GM23338 (cell line): ENCODE measurements at regions not wholly inside any gene's neighbourhood (a gene's known extent, or its start where the extent isn't known, plus 50 kb on each side); places are given as distances from the start of the nearest gene placed in this dataset.

Experiments
- EZH2 ChIP-seq: fragments of 200-600 bp; sonication (generic); IDR thresholded peaks from one replicate; pipeline ENCODE4 v1.8.0; 2017; ENCODE audit warnings: antibody characterized with exemption, mild to moderate bottlenecking, low read depth; ENCODE audit not compliant: unreplicated experiment
- EZH2phosphoT487 ChIP-seq: fragments of 200-600 bp; sonication (generic); IDR thresholded peaks from one replicate; pipeline ENCODE4 v1.8.1; 2018; ENCODE audit warnings: antibody characterized with exemption; ENCODE audit not compliant: unreplicated experiment
- POLR2AphosphoS5 ChIP-seq: IDR thresholded peaks from 2 replicates; pipeline ENCODE4 v1.6.1; 2016; ENCODE audit warnings: antibody characterized with exemption, low read depth
- TF ChIP-seq, protein P1 (sequence below), 2 experiments: fragments of 200-600 bp in 1 of 2; sonication (generic) in 1 of 2; conservative IDR thresholded peaks; 2 replicates each; pipeline versions ENCODE4 v1.5.1 to v1.6.1; 2016 to 2017; ENCODE audit warnings: antibody characterized with exemption in 2 of 2, low read depth in 2 of 2, mild to moderate bottlenecking in 2 of 2, moderate library complexity in 1 of 2
- TF ChIP-seq, protein P2 (sequence below): IDR thresholded peaks from one replicate; pipeline ENCODE4 v1.6.1; 2018; ENCODE audit warnings: antibody characterized with exemption; ENCODE audit not compliant: unreplicated experiment

DNA sequence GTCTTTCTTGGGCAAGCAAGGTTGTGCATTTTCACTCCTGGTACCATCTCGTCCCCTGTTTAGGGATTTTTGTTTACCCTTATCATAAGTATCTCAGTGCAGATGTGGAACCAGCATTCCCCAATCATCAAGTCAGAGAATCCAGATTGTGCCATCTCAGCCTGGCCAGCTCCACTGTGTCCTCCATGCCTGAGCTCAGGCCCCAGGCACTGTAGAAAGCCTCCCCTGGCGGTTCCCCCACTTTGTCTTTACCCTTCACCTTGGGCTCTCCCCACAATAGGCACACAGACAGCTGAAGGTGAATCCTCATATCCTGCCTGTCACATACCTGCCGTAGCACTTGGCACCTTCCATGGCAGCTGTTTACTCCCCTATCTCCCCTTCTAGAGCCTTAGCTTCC, 264.7 kb upstream of the NFE2L3 start:
- TF ChIP-seq POLR2AphosphoS5 = no peak
- TF ChIP-seq, protein P1, sequence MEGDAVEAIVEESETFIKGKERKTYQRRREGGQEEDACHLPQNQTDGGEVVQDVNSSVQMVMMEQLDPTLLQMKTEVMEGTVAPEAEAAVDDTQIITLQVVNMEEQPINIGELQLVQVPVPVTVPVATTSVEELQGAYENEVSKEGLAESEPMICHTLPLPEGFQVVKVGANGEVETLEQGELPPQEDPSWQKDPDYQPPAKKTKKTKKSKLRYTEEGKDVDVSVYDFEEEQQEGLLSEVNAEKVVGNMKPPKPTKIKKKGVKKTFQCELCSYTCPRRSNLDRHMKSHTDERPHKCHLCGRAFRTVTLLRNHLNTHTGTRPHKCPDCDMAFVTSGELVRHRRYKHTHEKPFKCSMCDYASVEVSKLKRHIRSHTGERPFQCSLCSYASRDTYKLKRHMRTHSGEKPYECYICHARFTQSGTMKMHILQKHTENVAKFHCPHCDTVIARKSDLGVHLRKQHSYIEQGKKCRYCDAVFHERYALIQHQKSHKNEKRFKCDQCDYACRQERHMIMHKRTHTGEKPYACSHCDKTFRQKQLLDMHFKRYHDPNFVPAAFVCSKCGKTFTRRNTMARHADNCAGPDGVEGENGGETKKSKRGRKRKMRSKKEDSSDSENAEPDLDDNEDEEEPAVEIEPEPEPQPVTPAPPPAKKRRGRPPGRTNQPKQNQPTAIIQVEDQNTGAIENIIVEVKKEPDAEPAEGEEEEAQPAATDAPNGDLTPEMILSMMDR (conservative IDR thresholded peaks at IDR 0.05; ENCODE audit: low read depth in 2 of 2) = no peak
- TF ChIP-seq, protein P2, sequence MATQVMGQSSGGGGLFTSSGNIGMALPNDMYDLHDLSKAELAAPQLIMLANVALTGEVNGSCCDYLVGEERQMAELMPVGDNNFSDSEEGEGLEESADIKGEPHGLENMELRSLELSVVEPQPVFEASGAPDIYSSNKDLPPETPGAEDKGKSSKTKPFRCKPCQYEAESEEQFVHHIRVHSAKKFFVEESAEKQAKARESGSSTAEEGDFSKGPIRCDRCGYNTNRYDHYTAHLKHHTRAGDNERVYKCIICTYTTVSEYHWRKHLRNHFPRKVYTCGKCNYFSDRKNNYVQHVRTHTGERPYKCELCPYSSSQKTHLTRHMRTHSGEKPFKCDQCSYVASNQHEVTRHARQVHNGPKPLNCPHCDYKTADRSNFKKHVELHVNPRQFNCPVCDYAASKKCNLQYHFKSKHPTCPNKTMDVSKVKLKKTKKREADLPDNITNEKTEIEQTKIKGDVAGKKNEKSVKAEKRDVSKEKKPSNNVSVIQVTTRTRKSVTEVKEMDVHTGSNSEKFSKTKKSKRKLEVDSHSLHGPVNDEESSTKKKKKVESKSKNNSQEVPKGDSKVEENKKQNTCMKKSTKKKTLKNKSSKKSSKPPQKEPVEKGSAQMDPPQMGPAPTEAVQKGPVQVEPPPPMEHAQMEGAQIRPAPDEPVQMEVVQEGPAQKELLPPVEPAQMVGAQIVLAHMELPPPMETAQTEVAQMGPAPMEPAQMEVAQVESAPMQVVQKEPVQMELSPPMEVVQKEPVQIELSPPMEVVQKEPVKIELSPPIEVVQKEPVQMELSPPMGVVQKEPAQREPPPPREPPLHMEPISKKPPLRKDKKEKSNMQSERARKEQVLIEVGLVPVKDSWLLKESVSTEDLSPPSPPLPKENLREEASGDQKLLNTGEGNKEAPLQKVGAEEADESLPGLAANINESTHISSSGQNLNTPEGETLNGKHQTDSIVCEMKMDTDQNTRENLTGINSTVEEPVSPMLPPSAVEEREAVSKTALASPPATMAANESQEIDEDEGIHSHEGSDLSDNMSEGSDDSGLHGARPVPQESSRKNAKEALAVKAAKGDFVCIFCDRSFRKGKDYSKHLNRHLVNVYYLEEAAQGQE = no peak
- TF ChIP-seq EZH2phosphoT487 = no peak
- no peak for TF ChIP-seq EZH2
